Neural progenitor cell (in vitro differentiated cells): ENCODE measurements at regions not wholly inside any gene's neighbourhood (a gene's known extent, or its start where the extent isn't known, plus 50 kb on each side); places are given as distances from the start of the nearest gene placed in this dataset.

Experiments
- DNase-seq: peaks from one replicate; pipeline ENCODE4 v3.0.0-alpha.2; 2016; ENCODE audit warnings: low spot score
- H2AFZ ChIP-seq: fragments of 200-600 bp; sonication (generic); replicated peaks from 2 replicates; pipeline ENCODE4 v1.6.1; 2016; ENCODE audit warnings: antibody characterized with exemption
- H3F3A ChIP-seq: fragments of 200-600 bp; sonication (generic); 2 replicates; pipeline ENCODE4 v1.6.1; 2016; ENCODE audit warnings: antibody characterized with exemption, low read depth
- H3K27ac ChIP-seq: fragments of 200-600 bp; sonication (generic); 2 replicates; pipeline ENCODE4 v1.5.1; 2016; ENCODE audit warnings: mild to moderate bottlenecking
- H3K27me3 ChIP-seq: fragments of 200-600 bp; sonication (generic); 2 replicates; pipeline ENCODE4 v1.6.1; 2016; ENCODE audit warnings: mild to moderate bottlenecking, moderate library complexity
- H3K36me3 ChIP-seq: fragments of 200-600 bp; sonication (generic); 2 replicates; pipeline ENCODE4 v1.5.1; 2016
- H3K4me1 ChIP-seq: fragments of 200-600 bp; sonication (generic); 2 replicates; pipeline ENCODE4 v1.6.1; 2016; ENCODE audit warnings: mixed run types
- H3K4me2 ChIP-seq: fragments of 200-600 bp; sonication (generic); 2 replicates; pipeline ENCODE4 v1.6.1; 2016
- H3K4me3 ChIP-seq: fragments of 200-600 bp; sonication (generic); 2 replicates; pipeline ENCODE4 v1.5.1; 2016
- H3K79me2 ChIP-seq: fragments of 200-600 bp; sonication (generic); 2 replicates; pipeline ENCODE4 v1.6.1; 2016; ENCODE audit warnings: low read depth
- H3K9ac ChIP-seq: fragments of 200-600 bp; sonication (generic); 2 replicates; pipeline ENCODE4 v1.6.1; 2016
- H3K9me3 ChIP-seq: fragments of 200-600 bp; sonication (generic); 2 replicates; pipeline ENCODE4 v1.5.1; 2016; ENCODE audit warnings: low read depth
- H4K20me1 ChIP-seq: fragments of 200-600 bp; sonication (generic); 2 replicates; pipeline ENCODE4 v1.6.1; 2016; ENCODE audit warnings: low read depth
- H3K27ac Mint-ChIP-seq: 3 replicates; pipeline ENCODE4 v1.8.0; 2021; ENCODE audit warnings: mixed read lengths
- H3K27me3 Mint-ChIP-seq: 2 replicates; pipeline ENCODE4 v1.8.0; 2022; ENCODE audit warnings: low read depth, mild to moderate bottlenecking, inconsistent platforms, moderate library complexity, mixed read lengths; ENCODE audit not compliant: insufficient read depth
- H3K36me3 Mint-ChIP-seq: 3 replicates; pipeline ENCODE4 v1.8.0; 2021; ENCODE audit warnings: mixed read lengths
- H3K4me1 Mint-ChIP-seq: 3 replicates; pipeline ENCODE4 v1.8.0; 2021; ENCODE audit warnings: mixed read lengths
- H3K4me3 Mint-ChIP-seq: 3 replicates; pipeline ENCODE4 v1.8.0; 2021; ENCODE audit warnings: mild to moderate bottlenecking, moderate library complexity, mixed read lengths
- H3K9me3 Mint-ChIP-seq: 3 replicates; pipeline ENCODE4 v1.8.0; 2020; ENCODE audit warnings: mixed read lengths
- EZH2 ChIP-seq: fragments of 200-600 bp; sonication (generic); IDR thresholded peaks from 2 replicates; pipeline ENCODE4 v1.6.1; 2017; ENCODE audit warnings: antibody characterized with exemption, mild to moderate bottlenecking, moderate library complexity
- EZH2phosphoT487 ChIP-seq: fragments of 200-600 bp; sonication (generic); IDR thresholded peaks from 2 replicates; pipeline ENCODE4 v1.6.1; 2017; ENCODE audit warnings: antibody characterized with exemption
- TF ChIP-seq, protein P1 (sequence below): fragments of 200-600 bp; sonication (generic); IDR thresholded peaks from 2 replicates; pipeline ENCODE4 v1.5.1; 2017; ENCODE audit warnings: antibody characterized with exemption, mild to moderate bottlenecking

GRCh38 chr16:52066962-52067361 lies 480.0 kb downstream of the TOX3 start:
- Histone ChIP-seq H3K4me2 (no peak overlapping the region), H3K27me3 (no peaks in the 10 kb centered on the region), H3K4me1 (peaks cover 3% of the 10 kb centered on the region), H3K79me2 (no peaks in the 10 kb centered on the region), H3K27ac (no peak overlapping the region), H3K9me3 (no peaks in the 10 kb centered on the region), H2AFZ (no peak overlapping the region), H3K36me3 (no peaks in the 10 kb centered on the region), H3K9ac (no peak overlapping the region), H3K4me3 (no peak overlapping the region), H3F3A (no peaks in the 10 kb centered on the region), H4K20me1 (no peaks in the 10 kb centered on the region)
- Mint-ChIP-seq H3K9me3 (peaks cover 7% of the 10 kb centered on the region), H3K36me3 (no peaks in the 10 kb centered on the region), H3K4me3 (no peak overlapping the region), H3K27me3 (no peaks in the 10 kb centered on the region), H3K27ac (no peak overlapping the region), H3K4me1 (no peaks in the 10 kb centered on the region)
- DNase-seq, result no peak
- TF ChIP-seq, protein P1, sequence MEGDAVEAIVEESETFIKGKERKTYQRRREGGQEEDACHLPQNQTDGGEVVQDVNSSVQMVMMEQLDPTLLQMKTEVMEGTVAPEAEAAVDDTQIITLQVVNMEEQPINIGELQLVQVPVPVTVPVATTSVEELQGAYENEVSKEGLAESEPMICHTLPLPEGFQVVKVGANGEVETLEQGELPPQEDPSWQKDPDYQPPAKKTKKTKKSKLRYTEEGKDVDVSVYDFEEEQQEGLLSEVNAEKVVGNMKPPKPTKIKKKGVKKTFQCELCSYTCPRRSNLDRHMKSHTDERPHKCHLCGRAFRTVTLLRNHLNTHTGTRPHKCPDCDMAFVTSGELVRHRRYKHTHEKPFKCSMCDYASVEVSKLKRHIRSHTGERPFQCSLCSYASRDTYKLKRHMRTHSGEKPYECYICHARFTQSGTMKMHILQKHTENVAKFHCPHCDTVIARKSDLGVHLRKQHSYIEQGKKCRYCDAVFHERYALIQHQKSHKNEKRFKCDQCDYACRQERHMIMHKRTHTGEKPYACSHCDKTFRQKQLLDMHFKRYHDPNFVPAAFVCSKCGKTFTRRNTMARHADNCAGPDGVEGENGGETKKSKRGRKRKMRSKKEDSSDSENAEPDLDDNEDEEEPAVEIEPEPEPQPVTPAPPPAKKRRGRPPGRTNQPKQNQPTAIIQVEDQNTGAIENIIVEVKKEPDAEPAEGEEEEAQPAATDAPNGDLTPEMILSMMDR, result no peak
- TF ChIP-seq EZH2 (no peak), EZH2phosphoT487 (no peak)

- Mint-ChIP-seq H3K36me3 (no peaks in the 10 kb centered on the region), H3K4me3 (no peak overlapping the region), H3K27ac (no peak overlapping the region), H3K27me3 (no peaks in the 10 kb centered on the region), H3K4me1 (no peaks in the 10 kb centered on the region), H3K9me3 (no peaks in the 10 kb centered on the region)
- Histone ChIP-seq H3F3A (no peaks in the 10 kb centered on the region), H3K36me3 (no peaks in the 10 kb centered on the region), H3K27ac (no peak overlapping the region), H4K20me1 (no peaks in the 10 kb centered on the region), H2AFZ (no peak overlapping the region), H3K9ac (no peak overlapping the region), H3K4me1 (no peaks in the 10 kb centered on the region), H3K27me3 (no peaks in the 10 kb centered on the region), H3K4me3 (no peak overlapping the region), H3K9me3 (no peaks in the 10 kb centered on the region), H3K79me2 (no peaks in the 10 kb centered on the region), H3K4me2 (no peak overlapping the region)
- no peak for TF ChIP-seq EZH2
- TF ChIP-seq EZH2phosphoT487, result no peak
- TF ChIP-seq, protein P1, result no peak
- DNase-seq, result no peak
These were observed 490.7 kb downstream of the TOX3 start for GRCh38 chr16:52056259-52056658.

DNA sequence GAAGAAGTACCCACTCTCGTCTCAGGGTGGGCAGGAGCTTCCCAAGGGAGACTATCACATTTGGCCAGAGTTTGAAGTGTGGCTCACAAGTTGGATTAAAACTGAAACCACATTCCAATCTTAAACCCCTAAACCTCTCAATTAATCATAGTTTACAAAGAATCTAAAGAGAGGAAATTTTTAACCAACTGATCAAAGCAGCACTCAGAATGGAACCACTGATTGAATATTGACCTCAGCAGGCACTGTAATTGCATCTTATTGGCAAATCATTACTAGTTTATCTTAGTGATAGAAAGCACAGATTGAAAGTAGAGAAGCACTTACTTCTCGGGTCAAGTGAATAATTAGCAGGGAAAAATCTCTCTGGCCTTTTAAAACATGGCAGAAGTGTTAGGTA lies 491.6 kb downstream of the TOX3 start:
- H3K4me3 ChIP-seq, result no peak overlapping the region
- no peak overlapping the region for H3K27ac ChIP-seq
- no peak for DNase-seq
- H3K36me3 ChIP-seq, result no peaks in the 10 kb centered on the region
- no peak overlapping the region for H3K9ac ChIP-seq
- Mint-ChIP-seq H3K27ac (no peak overlapping the region), H3K4me1 (no peaks in the 10 kb centered on the region), H3K4me3 (no peak overlapping the region), H3K9me3 (no peaks in the 10 kb centered on the region), H3K36me3 (no peaks in the 10 kb centered on the region), H3K27me3 (no peaks in the 10 kb centered on the region)
- no peaks in the 10 kb centered on the region for H3K79me2 ChIP-seq
- H3K4me2 ChIP-seq, result no peak overlapping the region
- no peak for TF ChIP-seq EZH2
- TF ChIP-seq, protein P1, result no peak
- no peak for TF ChIP-seq EZH2phosphoT487
- no peaks in the 10 kb centered on the region for H3K9me3 ChIP-seq
- H3K27me3 ChIP-seq, result no peaks in the 10 kb centered on the region
- H4K20me1 ChIP-seq, result no peaks in the 10 kb centered on the region
- H3F3A ChIP-seq, result no peaks in the 10 kb centered on the region
- H3K4me1 ChIP-seq, result no peaks in the 10 kb centered on the region
- H2AFZ ChIP-seq, result no peak overlapping the region

DNA sequence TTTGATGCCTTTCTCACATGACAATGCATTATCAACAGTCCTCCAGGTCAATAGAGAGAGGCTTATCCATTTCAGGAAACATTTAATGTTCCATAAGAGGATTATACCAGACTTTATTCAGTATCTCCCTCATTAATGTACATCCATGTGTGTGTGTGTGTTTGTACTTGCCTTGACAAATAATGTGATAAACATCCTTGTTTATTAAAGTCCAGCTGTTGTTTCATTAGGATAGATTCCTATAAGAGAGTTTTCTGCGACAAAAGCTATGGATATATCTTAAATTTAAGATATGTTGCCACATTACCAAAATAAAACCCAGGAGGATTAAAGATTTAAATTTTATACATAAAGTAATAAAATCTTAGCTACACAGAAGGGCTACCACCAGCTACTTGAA lies 492.6 kb downstream of the TOX3 start:
- Histone ChIP-seq H3K4me2 (no peak overlapping the region), H3K9me3 (no peaks in the 10 kb centered on the region), H3K27me3 (no peaks in the 10 kb centered on the region), H3K9ac (no peak overlapping the region), H3K36me3 (no peaks in the 10 kb centered on the region), H3F3A (no peaks in the 10 kb centered on the region), H4K20me1 (no peaks in the 10 kb centered on the region), H3K4me3 (no peak overlapping the region), H3K79me2 (no peaks in the 10 kb centered on the region), H2AFZ (no peak overlapping the region), H3K27ac (no peak overlapping the region), H3K4me1 (no peaks in the 10 kb centered on the region)
- no peak overlapping the region for H3K27ac Mint-ChIP-seq
- H3K9me3 Mint-ChIP-seq, result no peaks in the 10 kb centered on the region
- H3K4me1 Mint-ChIP-seq, result no peaks in the 10 kb centered on the region
- TF ChIP-seq, protein P1, result no peak
- TF ChIP-seq EZH2 (no peak), EZH2phosphoT487 (no peak)
- no peak overlapping the region for H3K4me3 Mint-ChIP-seq
- no peaks in the 10 kb centered on the region for H3K27me3 Mint-ChIP-seq
- DNase-seq, result no peak
- H3K36me3 Mint-ChIP-seq, result no peaks in the 10 kb centered on the region
